H1 (cell line): ENCODE measurements at regions not wholly inside any gene's neighbourhood (a gene's known extent, or its start where the extent isn't known, plus 50 kb on each side); places are given as distances from the start of the nearest gene placed in this dataset.

Experiments used
- CTCF ChIA-PET: fragments of 300-600 bp; sonication (Branson Sonifier 250); formaldehyde crosslinking; loops from one replicate; lab custom pipeline; 2021; ENCODE audit not compliant: partially characterized antibody; lab: Charles Lee
- POLR2A ChIA-PET: fragments of 300-600 bp; sonication (Branson Sonifier 250); formaldehyde crosslinking; loops from one replicate; lab custom pipeline; 2021; ENCODE audit warnings: inconsistent platforms; ENCODE audit not compliant: partially characterized antibody; lab: Charles Lee
- DNase-seq, 2 experiments: peaks; one replicate each; pipeline versions ENCODE4 v3.0.0 to v3.0.0-alpha.2; 2010 to 2022; ENCODE audit warnings: low spot score in 2 of 2, low read depth in 1 of 2, mixed read lengths in 1 of 2
- FAIRE-seq: peaks from 2 replicates; lab custom pipeline; 2011; peaks lifted over from hg19 to GRCh38; lab: Jason Lieb, UNC
- H2AFZ ChIP-seq: 2 replicates; pipeline ENCODE4 v1.8.1; 2012; ENCODE audit warnings: low read length, inconsistent platforms
- H2AK5ac ChIP-seq: 2 replicates; pipeline ENCODE4 v1.6.1; 2013; ENCODE audit warnings: low read depth, low read length
- H2BK120ac ChIP-seq: replicated peaks from 2 replicates; pipeline ENCODE3; 2013; ENCODE audit warnings: low read depth, low read length, inconsistent platforms
- H2BK12ac ChIP-seq: 2 replicates; pipeline ENCODE4 v1.6.1; 2013; ENCODE audit warnings: low read depth, low read length
- H2BK15ac ChIP-seq: 2 replicates; pipeline ENCODE4 v1.6.1; 2013; ENCODE audit warnings: low read length
- H2BK20ac ChIP-seq: 2 replicates; pipeline ENCODE4 v1.6.1; 2013; ENCODE audit warnings: low read length
- H2BK5ac ChIP-seq: 2 replicates; pipeline ENCODE4 v1.6.1; 2013; ENCODE audit warnings: low read depth, low read length
- H3K14ac ChIP-seq: 2 replicates; pipeline ENCODE4 v1.6.1; 2013; ENCODE audit warnings: inconsistent platforms; ENCODE audit not compliant: insufficient read length
- H3K18ac ChIP-seq: 2 replicates; pipeline ENCODE4 v1.6.1; 2013; ENCODE audit warnings: low read length; ENCODE audit errors: extremely low read depth
- H3K23ac ChIP-seq: 2 replicates; pipeline ENCODE4 v1.6.1; 2013; ENCODE audit warnings: inconsistent platforms; ENCODE audit not compliant: insufficient read length
- H3K23me2 ChIP-seq: 2 replicates; pipeline ENCODE4 v1.6.1; 2013; ENCODE audit warnings: low read depth, low read length
- H3K27ac ChIP-seq: 2 replicates; pipeline ENCODE4 v1.6.1; 2011; ENCODE audit warnings: low read depth, low read length, inconsistent platforms
- H3K27me3 ChIP-seq, 4 experiments: replicated peaks in 1 of 4; 1 replicate in 1 of 4; 2 replicates in 3 of 4; pipeline versions ENCODE4 v1.6.1 to v1.8.1; 2011 to 2013; ENCODE audit warnings: low read length in 3 of 4, mild to moderate bottlenecking in 3 of 4, inconsistent platforms in 2 of 4, mixed read lengths in 2 of 4, moderate library complexity in 1 of 4; ENCODE audit not compliant: control insufficient read depth in 3 of 4, insufficient read depth in 3 of 4; ENCODE audit errors: extremely low read depth in 1 of 4
- H3K36me3 ChIP-seq, 4 experiments: 2 replicates each; pipeline versions ENCODE4 v1.6.1 to v1.8.1; 2011 to 2013; ENCODE audit warnings: mild to moderate bottlenecking in 4 of 4, low read length in 3 of 4, moderate library complexity in 2 of 4, control low read depth in 1 of 4, inconsistent platforms in 1 of 4; ENCODE audit not compliant: insufficient read depth in 4 of 4, control insufficient read depth in 2 of 4
- H3K4ac ChIP-seq: replicated peaks from 2 replicates; pipeline ENCODE3; 2013; ENCODE audit warnings: low read length, low read depth, mixed read lengths, inconsistent platforms; ENCODE audit not compliant: insufficient read length
- H3K4me1 ChIP-seq, 4 experiments: replicated peaks in 1 of 4; 1 replicate in 1 of 4; 2 replicates in 3 of 4; pipeline versions ENCODE4 v1.6.1 to v1.8.1; 2011 to 2013; ENCODE audit warnings: low read length in 3 of 4, inconsistent platforms in 2 of 4, mixed read lengths in 1 of 4; ENCODE audit not compliant: insufficient read depth in 4 of 4, control insufficient read depth in 3 of 4
- H3K4me2 ChIP-seq, 2 experiments: 2 replicates each; pipeline versions ENCODE4 v1.6.1 to v1.8.1; 2011 to 2013; ENCODE audit warnings: low read depth in 2 of 2, low read length in 2 of 2, control low read depth in 1 of 2, inconsistent platforms in 1 of 2, mild to moderate bottlenecking in 1 of 2; ENCODE audit not compliant: insufficient read depth in 1 of 2
- H3K4me3 ChIP-seq, 4 experiments: fragments of 200-600, 300-600 bp in 1 of 4; sonication (generic), shearing (Covaris generic), sonication (Bioruptor Twin) in 1 of 4; 2 replicates each; pipeline versions ENCODE4 v1.5.1 to v1.8.1; 2011 to 2016; ENCODE audit warnings: low read length in 4 of 4, low read depth in 3 of 4, control low read depth in 2 of 4, inconsistent platforms in 2 of 4, mild to moderate bottlenecking in 2 of 4, mixed read lengths in 1 of 4, moderate library complexity in 1 of 4; ENCODE audit not compliant: insufficient read depth in 2 of 4; ENCODE audit errors: extremely low read depth in 1 of 4
- H3K56ac ChIP-seq: replicated peaks from 2 replicates; pipeline ENCODE3; 2013; ENCODE audit warnings: low read depth, mild to moderate bottlenecking, mixed read lengths, low read length, inconsistent platforms; ENCODE audit not compliant: insufficient read length
- H3K79me1 ChIP-seq: 2 replicates; pipeline ENCODE4 v1.6.1; 2013; ENCODE audit warnings: low read depth, low read length, control low read depth
- H3K79me2 ChIP-seq, 2 experiments: 2 replicates each; pipeline versions ENCODE4 v1.6.1 to v1.8.1; 2012 to 2013; ENCODE audit warnings: low read length in 2 of 2, mild to moderate bottlenecking in 2 of 2, inconsistent platforms in 1 of 2; ENCODE audit not compliant: insufficient read depth in 2 of 2, control insufficient read depth in 1 of 2
- H3K9ac ChIP-seq, 4 experiments: replicated peaks in 1 of 4; 1 replicate in 1 of 4; 2 replicates in 3 of 4; pipeline versions ENCODE4 v1.6.1 to v1.8.1; 2011 to 2013; ENCODE audit warnings: low read depth in 3 of 4, low read length in 3 of 4, control low read depth in 2 of 4, mild to moderate bottlenecking in 2 of 4, moderate library complexity in 2 of 4, inconsistent platforms in 1 of 4; ENCODE audit errors: extremely low read depth in 1 of 4
- H3K9me3 ChIP-seq, 2 experiments: 2 replicates each; pipeline versions ENCODE4 v1.6.1 to v1.8.1; 2012 to 2013; ENCODE audit warnings: mild to moderate bottlenecking in 2 of 2, moderate library complexity in 2 of 2, control low read depth in 1 of 2, inconsistent platforms in 1 of 2, low read depth in 1 of 2, low read length in 1 of 2, mixed read lengths in 1 of 2; ENCODE audit not compliant: insufficient read depth in 2 of 2
- H4K20me1 ChIP-seq, 2 experiments: replicated peaks in 1 of 2; 2 replicates each; pipeline versions ENCODE3 to v1.8.1; 2011 to 2013; ENCODE audit warnings: inconsistent platforms in 2 of 2, low read length in 2 of 2, mild to moderate bottlenecking in 1 of 2; ENCODE audit not compliant: insufficient read depth in 2 of 2, control insufficient read depth in 1 of 2
- H4K5ac ChIP-seq: 2 replicates; pipeline ENCODE4 v1.6.1; 2013; ENCODE audit warnings: low read length, low read depth, mixed read lengths, inconsistent platforms; ENCODE audit not compliant: insufficient read length
- H4K8ac ChIP-seq: 2 replicates; pipeline ENCODE4 v1.8.0; 2013; ENCODE audit warnings: mild to moderate bottlenecking, moderate library complexity, low read length, inconsistent platforms; ENCODE audit not compliant: insufficient read depth; ENCODE audit errors: extremely low read depth
- H4K91ac ChIP-seq: replicated peaks from 2 replicates; pipeline ENCODE3; 2013; ENCODE audit warnings: low read length, mixed read lengths, inconsistent platforms; ENCODE audit not compliant: insufficient read length
- POU5F1 ChIP-seq: IDR thresholded peaks from 2 replicates; pipeline ENCODE4 v1.6.1; 2011; ENCODE audit warnings: low read depth, mild to moderate bottlenecking, low read length, moderate library complexity
- RFX5 ChIP-seq: IDR thresholded peaks from 2 replicates; pipeline ENCODE4 v1.6.1; 2011; ENCODE audit warnings: low read depth, low read length, improper control_type of control experiment, borderline replicate concordance
- SIRT6 ChIP-seq: IDR thresholded peaks from one replicate; pipeline ENCODE4 v1.7.1; 2012; ENCODE audit warnings: low read length, inconsistent platforms
- WGBS, 2 experiments: shearing (Covaris generic) in 1 of 2; methylation state at CpG; one replicate each; pipeline versions ENCODE4 v1.1.6 to v1.1.7; 2013 to 2015; ENCODE audit warnings: low lambda C conversion rate in 2 of 2, mixed read lengths in 2 of 2, inconsistent platforms in 1 of 2, low coverage in 1 of 2, missing lambda C conversion rate in 1 of 2; ENCODE audit not compliant: insufficient replicate concordance in 2 of 2, insufficient coverage in 1 of 2, insufficient read length in 1 of 2; ENCODE audit errors: extremely low coverage in 1 of 2, missing lambda C conversion rate in 1 of 2; 5-methylcytosine and 5-hydroxymethylcytosine counted together

- no peak overlapping the region for H2BK15ac ChIP-seq
- no peaks in the 10 kb centered on the region for H3K79me1 ChIP-seq
- no peak overlapping the region for H3K23ac ChIP-seq
- no peak overlapping the region for H4K8ac ChIP-seq
- no peak overlapping the region for H2BK12ac ChIP-seq
- no peak overlapping the region for H3K27ac ChIP-seq
- CTCF ChIA-PET, result interaction anchor here (17.9 kb wide), 1 partner anchor 13 kb away, joined by 229 read pairs; no protein-coding TSS in a partner anchor
- no peak overlapping the region for H4K91ac ChIP-seq
- no peak overlapping the region for H3K56ac ChIP-seq
- H3K79me2 ChIP-seq, result no peaks in the 10 kb centered on the region
- no peak overlapping the region for H2AFZ ChIP-seq
- FAIRE-seq (no peak), DNase-seq (no peak)
- no peak overlapping the region for H3K14ac ChIP-seq
- POLR2A ChIA-PET, result no interaction called here
- H3K18ac ChIP-seq, result no peak overlapping the region
- no peak overlapping the region for H2BK5ac ChIP-seq
- no peak overlapping the region for H3K9ac ChIP-seq
- H3K27me3 ChIP-seq, result no peaks in the 10 kb centered on the region
- WGBS, 2 experiments, result 84% methylated on average over 7 of the region's 8 CpGs; no CpG with 5 or more reads in 1 of the 2 experiments
- H3K4ac ChIP-seq, result no peak overlapping the region
- peaks cover 0 to 4% (median under 1%) of the 10 kb centered on the region in 4 experiments; a peak in 1 of 7 replicates for H3K4me1 ChIP-seq
- no peak overlapping the region for H3K4me2 ChIP-seq
- no peak overlapping the region for H2BK20ac ChIP-seq
- TF ChIP-seq RFX5 (no peak), POU5F1 (no peak), SIRT6 (no peak)
- H3K23me2 ChIP-seq, result no peaks in the 10 kb centered on the region
- no peak overlapping the region for H3K4me3 ChIP-seq
- no peak overlapping the region for H2BK120ac ChIP-seq
- H4K20me1 ChIP-seq, result no peaks in the 10 kb centered on the region
- H3K36me3 ChIP-seq, result no peaks in the 10 kb centered on the region
- no peak overlapping the region for H2AK5ac ChIP-seq
- no peak overlapping the region for H4K5ac ChIP-seq
- H3K9me3 ChIP-seq, result no peaks in the 10 kb centered on the region
These were observed 85.1 kb upstream of the C2CD4B start for GRCh38 chr15:62250186-62250585.
